ENCODE measurements at regions not wholly inside any gene's neighbourhood (a gene's known extent, or its start where the extent isn't known, plus 50 kb on each side); places are given as distances from the start of the nearest gene placed in this dataset.

DNA sequence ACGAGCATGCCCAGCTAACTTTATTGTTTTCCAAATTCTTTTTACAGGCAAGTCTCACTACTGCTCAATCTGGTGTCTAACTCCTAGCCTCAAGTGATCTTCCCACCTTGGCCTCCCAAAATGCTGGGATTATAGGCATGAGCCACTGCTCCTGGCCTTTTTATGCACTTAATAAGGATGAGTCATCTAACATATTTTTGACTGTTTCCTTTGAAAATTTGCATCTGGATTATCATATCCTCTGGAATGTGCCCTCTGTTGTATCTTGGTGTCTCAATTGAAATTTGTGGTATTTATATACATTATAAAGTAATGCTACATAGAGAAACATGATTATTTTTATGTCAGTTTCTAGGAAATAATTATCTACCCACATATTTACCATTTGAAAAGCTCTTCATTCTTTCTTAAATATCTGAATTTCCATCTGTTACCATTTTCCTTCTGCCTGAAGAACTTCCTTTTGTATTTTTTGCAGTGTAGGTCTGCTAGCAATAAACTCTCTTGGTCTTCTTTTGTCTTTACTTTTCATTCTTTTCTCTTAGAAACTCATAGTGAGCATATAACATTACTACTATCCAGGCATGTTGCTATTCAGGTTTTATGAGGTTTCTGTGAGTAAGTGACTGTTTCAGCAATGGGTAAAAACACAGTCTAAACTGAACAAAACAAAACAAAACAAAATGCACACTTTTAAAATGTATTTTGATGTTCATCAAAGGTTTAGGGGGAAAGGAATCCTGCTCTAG, 52.8 kb upstream of the CNOT2 start:
- Histone ChIP-seq H4K20me1 (ENCODE audit: control insufficient read depth, extremely low read depth, insufficient read depth, low read length) (no peaks in the 10 kb centered on the region), H3K4me2 (ENCODE audit: extremely low read depth, insufficient read depth, low read length) (no peak overlapping the region), H3K9me3 (ENCODE audit: control insufficient read depth, insufficient read depth, low read depth, low read length) (no peaks in the 10 kb centered on the region), H3K27ac (ENCODE audit: insufficient read depth, low read length) (no peak overlapping the region), H3K9ac (ENCODE audit: insufficient read depth, low read length) (no peak overlapping the region), H3K4me3 (replicated peaks in 1 of 4; ENCODE audit: control extremely low read depth in 1 of 4, insufficient read depth in 1 of 4, low read depth in 3 of 4, low read length in 4 of 4) (no peak overlapping the region), H2AFZ (ENCODE audit: low read length) (no peak overlapping the region), H3K79me2 (ENCODE audit: control insufficient read depth, insufficient read depth, low read length) (no peaks in the 10 kb centered on the region), H3K4me1 (ENCODE audit: control insufficient read depth, extremely low read depth, insufficient read depth, low read length) (no peaks in the 10 kb centered on the region), H3K27me3 (ENCODE audit: control insufficient read depth, insufficient read depth, low read length) (no peaks in the 10 kb centered on the region), H3K36me3 (ENCODE audit: control insufficient read depth, insufficient read depth, low read length) (no peaks in the 10 kb centered on the region)
- TF ChIP-seq, protein P1, sequence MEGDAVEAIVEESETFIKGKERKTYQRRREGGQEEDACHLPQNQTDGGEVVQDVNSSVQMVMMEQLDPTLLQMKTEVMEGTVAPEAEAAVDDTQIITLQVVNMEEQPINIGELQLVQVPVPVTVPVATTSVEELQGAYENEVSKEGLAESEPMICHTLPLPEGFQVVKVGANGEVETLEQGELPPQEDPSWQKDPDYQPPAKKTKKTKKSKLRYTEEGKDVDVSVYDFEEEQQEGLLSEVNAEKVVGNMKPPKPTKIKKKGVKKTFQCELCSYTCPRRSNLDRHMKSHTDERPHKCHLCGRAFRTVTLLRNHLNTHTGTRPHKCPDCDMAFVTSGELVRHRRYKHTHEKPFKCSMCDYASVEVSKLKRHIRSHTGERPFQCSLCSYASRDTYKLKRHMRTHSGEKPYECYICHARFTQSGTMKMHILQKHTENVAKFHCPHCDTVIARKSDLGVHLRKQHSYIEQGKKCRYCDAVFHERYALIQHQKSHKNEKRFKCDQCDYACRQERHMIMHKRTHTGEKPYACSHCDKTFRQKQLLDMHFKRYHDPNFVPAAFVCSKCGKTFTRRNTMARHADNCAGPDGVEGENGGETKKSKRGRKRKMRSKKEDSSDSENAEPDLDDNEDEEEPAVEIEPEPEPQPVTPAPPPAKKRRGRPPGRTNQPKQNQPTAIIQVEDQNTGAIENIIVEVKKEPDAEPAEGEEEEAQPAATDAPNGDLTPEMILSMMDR (conservative IDR thresholded peaks at IDR 0.05 in 1 of 2, IDR thresholded peaks at IDR 0.05 in 1 of 2; ENCODE audit: low read depth in 1 of 2, low read length in 2 of 2): no peak
- TF ChIP-seq EZH2 (IDR thresholded peaks at IDR 0.05; ENCODE audit: low read length, missing control alignments): no peak
- peak; percentile 18 to 41 for DNase-seq (ENCODE audit: low read depth in 2 of 2)

Data from fibroblast of lung (primary cell).